Hepatocyte (in vitro differentiated cells): ENCODE measurements at regions not wholly inside any gene's neighbourhood (a gene's known extent, or its start where the extent isn't known, plus 50 kb on each side); places are given as distances from the start of the nearest gene placed in this dataset.

Experiments
- CTCF ChIP-seq: fragments of 200-600 bp; sonication (generic); IDR thresholded peaks from 2 replicates; pipeline ENCODE4 v1.5.1; 2016; ENCODE audit warnings: antibody characterized with exemption, mild to moderate bottlenecking; ENCODE audit not compliant: poor library complexity
- EZH2phosphoT487 ChIP-seq: fragments of 200-600 bp; sonication (generic); IDR thresholded peaks from one replicate; pipeline ENCODE4 v1.6.1; 2018; ENCODE audit warnings: antibody characterized with exemption, mild to moderate bottlenecking, low read depth, moderate library complexity; ENCODE audit not compliant: unreplicated experiment, severe bottlenecking

GRCh38 chr2:62408241-62408677 is 97.7 kb downstream of the TMEM17 start:
- TF ChIP-seq CTCF (no peak), EZH2phosphoT487 (no peak)
